Loucy (cell line): ENCODE measurements at regions not wholly inside any gene's neighbourhood (a gene's known extent, or its start where the extent isn't known, plus 50 kb on each side); places are given as distances from the start of the nearest gene placed in this dataset.

Experiments
- EZH2phosphoT487 ChIP-seq: fragments of 200-600 bp; IDR thresholded peaks from 2 replicates; pipeline ENCODE4 v1.6.1; 2018; ENCODE audit warnings: antibody characterized with exemption, mild to moderate bottlenecking, moderate library complexity, borderline replicate concordance
- TF ChIP-seq, protein P1 (sequence below): fragments of 200-600 bp; sonication (generic); conservative IDR thresholded peaks from 2 replicates; pipeline ENCODE4 v1.5.1; 2014; ENCODE audit warnings: mild to moderate bottlenecking, antibody characterized with exemption, low read length

DNA sequence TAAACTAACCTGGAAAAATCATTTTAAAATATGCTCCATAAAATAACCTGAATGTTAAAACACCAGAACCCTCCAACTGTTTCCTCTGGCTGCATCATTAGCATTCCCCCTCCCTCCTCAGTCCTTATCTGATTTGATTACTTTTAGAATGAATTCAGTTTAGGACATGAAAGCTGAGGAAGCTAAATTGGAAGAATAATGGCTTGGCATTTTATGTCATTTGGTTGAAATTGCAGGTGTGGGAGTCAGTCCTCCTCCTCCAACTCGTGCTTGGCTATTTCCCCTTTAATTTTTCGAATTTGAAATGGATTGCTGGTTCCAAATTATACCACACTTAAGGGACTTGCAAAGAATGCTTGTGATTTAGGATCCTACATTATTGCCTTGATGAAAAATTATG, 473.0 kb upstream of the STXBP6 start:
- TF ChIP-seq, protein P1, sequence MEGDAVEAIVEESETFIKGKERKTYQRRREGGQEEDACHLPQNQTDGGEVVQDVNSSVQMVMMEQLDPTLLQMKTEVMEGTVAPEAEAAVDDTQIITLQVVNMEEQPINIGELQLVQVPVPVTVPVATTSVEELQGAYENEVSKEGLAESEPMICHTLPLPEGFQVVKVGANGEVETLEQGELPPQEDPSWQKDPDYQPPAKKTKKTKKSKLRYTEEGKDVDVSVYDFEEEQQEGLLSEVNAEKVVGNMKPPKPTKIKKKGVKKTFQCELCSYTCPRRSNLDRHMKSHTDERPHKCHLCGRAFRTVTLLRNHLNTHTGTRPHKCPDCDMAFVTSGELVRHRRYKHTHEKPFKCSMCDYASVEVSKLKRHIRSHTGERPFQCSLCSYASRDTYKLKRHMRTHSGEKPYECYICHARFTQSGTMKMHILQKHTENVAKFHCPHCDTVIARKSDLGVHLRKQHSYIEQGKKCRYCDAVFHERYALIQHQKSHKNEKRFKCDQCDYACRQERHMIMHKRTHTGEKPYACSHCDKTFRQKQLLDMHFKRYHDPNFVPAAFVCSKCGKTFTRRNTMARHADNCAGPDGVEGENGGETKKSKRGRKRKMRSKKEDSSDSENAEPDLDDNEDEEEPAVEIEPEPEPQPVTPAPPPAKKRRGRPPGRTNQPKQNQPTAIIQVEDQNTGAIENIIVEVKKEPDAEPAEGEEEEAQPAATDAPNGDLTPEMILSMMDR: no peak
- no peak for TF ChIP-seq EZH2phosphoT487
